K562 (cell line): ENCODE measurements at regions not wholly inside any gene's neighbourhood (a gene's known extent, or its start where the extent isn't known, plus 50 kb on each side); places are given as distances from the start of the nearest gene placed in this dataset.

Source experiments
- ATAC-seq: fragments of 200-7000 bp; cut with Tn5 transposase; 3 replicates; pipeline ENCODE4 v1.9.1; 2020; ENCODE audit warnings: moderate library complexity
- BruUV-seq: library from RNA; stranded (reverse); fragments of 400-500 nt; replicated peaks from 2 replicates; lab custom pipeline; 2021; lab: Mats Ljungman, UMichigan
- CTCF ChIA-PET: fragments of 300-600 bp; formaldehyde crosslinking; extraction: SDS; loops from one replicate; lab custom pipeline; 2021; ENCODE audit warnings: low intra/inter-chr PET ratio; lab: Yijun Ruan, JAX
- POLR2A ChIA-PET: fragments of 300-600, 350-650 bp; sonication (Branson Sonifier 250); formaldehyde crosslinking; extraction: SDS; loops from one replicate; lab custom pipeline; 2021; ENCODE audit warnings: antibody characterized with exemption, inconsistent platforms; lab: Yijun Ruan, JAX
- DNase-seq, 4 experiments: peaks; one replicate each; pipeline versions ENCODE4 v3.0.0 to v3.0.0-alpha.2; 2011 to 2018; ENCODE audit warnings: low spot score in 3 of 4, mixed read lengths in 3 of 4; ENCODE audit errors: extremely low read depth in 1 of 4
- FAIRE-seq: peaks from 2 replicates; lab custom pipeline; 2011; peaks lifted over from hg19 to GRCh38; lab: Jason Lieb, UNC
- H2AFZ ChIP-seq: 2 replicates; pipeline ENCODE4 v1.6.0; 2011; ENCODE audit warnings: low read depth, low read length, control low read depth, inconsistent platforms
- H3K27ac ChIP-seq: fragments of 200-600 bp; 3 replicates; pipeline ENCODE4 v1.8.0; 2011; ENCODE audit warnings: low read depth, mild to moderate bottlenecking, control low read depth, inconsistent platforms, low read length, moderate library complexity, mixed read lengths; ENCODE audit errors: extremely low read depth
- H3K27me3 ChIP-seq, 2 experiments: fragments of 300-600 bp in 1 of 2; 2 replicates in 1 of 2; 3 replicates in 1 of 2; pipeline versions ENCODE4 v1.6.0 to v1.8.0; 2011; ENCODE audit warnings: inconsistent platforms in 2 of 2, low read length in 2 of 2, mild to moderate bottlenecking in 1 of 2, mixed read lengths in 1 of 2, moderate library complexity in 1 of 2; ENCODE audit not compliant: control insufficient read depth in 2 of 2, insufficient read depth in 2 of 2
- H3K36me3 ChIP-seq: fragments of 300-600 bp; 3 replicates; pipeline ENCODE4 v1.8.0; 2011; ENCODE audit warnings: mild to moderate bottlenecking, low read length, inconsistent platforms; ENCODE audit not compliant: control insufficient read depth, insufficient read depth
- H3K4me1 ChIP-seq, 2 experiments: fragments of 200-600 bp in 1 of 2; replicated peaks in 1 of 2; 2 replicates in 1 of 2; 3 replicates in 1 of 2; pipeline versions ENCODE4 v1.5.1 to v1.8.0; 2011; ENCODE audit warnings: inconsistent platforms in 2 of 2, low read length in 2 of 2, mild to moderate bottlenecking in 1 of 2, mixed read lengths in 1 of 2, moderate library complexity in 1 of 2; ENCODE audit not compliant: control insufficient read depth in 2 of 2, insufficient read depth in 2 of 2
- H3K4me2 ChIP-seq: 2 replicates; pipeline ENCODE4 v1.6.1; 2011; ENCODE audit warnings: low read length, control low read depth, inconsistent platforms, mixed read lengths; ENCODE audit not compliant: insufficient read depth
- H3K4me3 ChIP-seq: fragments of 200-600 bp; sonication (generic), shearing (Covaris generic); 2 replicates; pipeline ENCODE4 v1.5.1; 2016; ENCODE audit warnings: control low read depth, inconsistent platforms
- H3K79me2 ChIP-seq: fragments of 200-600 bp; 3 replicates; pipeline ENCODE4 v1.8.0; 2011; ENCODE audit warnings: low read length, inconsistent platforms; ENCODE audit not compliant: control insufficient read depth, insufficient read depth
- H3K9ac ChIP-seq, 2 experiments: 2 replicates each; pipeline versions ENCODE4 v1.6.0 to v1.6.1; 2011; ENCODE audit warnings: low read depth in 2 of 2, low read length in 2 of 2, control low read depth in 1 of 2, inconsistent platforms in 1 of 2, mild to moderate bottlenecking in 1 of 2, mixed read lengths in 1 of 2; ENCODE audit not compliant: insufficient read depth in 1 of 2
- H3K9me1 ChIP-seq: one replicate; pipeline ENCODE4 v1.6.0; 2011; ENCODE audit warnings: inconsistent platforms, mild to moderate bottlenecking, low read length, moderate library complexity; ENCODE audit not compliant: control insufficient read depth, insufficient read depth
- H3K9me3 ChIP-seq: replicated peaks from 2 replicates; pipeline ENCODE4 v1.5.1; 2011; ENCODE audit warnings: low read depth, low read length, inconsistent platforms; ENCODE audit not compliant: control insufficient read depth, insufficient read depth
- H4K20me1 ChIP-seq: replicated peaks from 2 replicates; pipeline ENCODE4 v1.6.1; 2011; ENCODE audit warnings: low read length, inconsistent platforms, mixed read lengths; ENCODE audit not compliant: control insufficient read depth, insufficient read depth
- EP300 ChIP-seq: IDR thresholded peaks from 2 replicates; pipeline ENCODE4 v1.6.1; 2012; ENCODE audit warnings: low read length, improper control_type of control experiment
- HNRNPL ChIP-seq: fragments of 200-400 bp; formaldehyde crosslinking; IDR thresholded peaks from 2 replicates; pipeline ENCODE4 v1.6.1; 2017; ENCODE audit warnings: low read depth, mild to moderate bottlenecking, low read length
- KLF6 ChIP-seq: fragments of 250-450 bp; sonication (Bioruptor Pico); IDR thresholded peaks from 2 replicates; pipeline ENCODE4 v1.4.0; 2020; ENCODE audit warnings: mild to moderate bottlenecking, moderate library complexity, borderline replicate concordance
- MECOM ChIP-seq: fragments of 250-450 bp; sonication (Bioruptor Pico); IDR thresholded peaks from 2 replicates; pipeline ENCODE4 v1.8.0; 2022; ENCODE audit warnings: inconsistent platforms
- POLR3G ChIP-seq: IDR thresholded peaks from 2 replicates; pipeline ENCODE4 v1.6.1; 2011; ENCODE audit not compliant: insufficient read length, insufficient replicate concordance; ENCODE audit errors: extremely low read depth
- TAF9B ChIP-seq: fragments of 450-650 bp; IDR thresholded peaks from 2 replicates; pipeline ENCODE4 v1.6.1; 2018; ENCODE audit warnings: mild to moderate bottlenecking; ENCODE audit not compliant: partially characterized antibody
- ZBTB8A ChIP-seq: fragments of 450-650 bp; IDR thresholded peaks from 2 replicates; pipeline ENCODE4 v1.6.1; 2018; ENCODE audit warnings: mild to moderate bottlenecking, moderate library complexity; ENCODE audit not compliant: partially characterized antibody
- ZNF551 ChIP-seq: fragments of 250-450 bp; sonication (Bioruptor Pico); IDR thresholded peaks from 2 replicates; pipeline ENCODE4 v1.5.0; 2021; ENCODE audit warnings: mild to moderate bottlenecking, moderate library complexity
- WGBS: fragments of 100-300 bp; shearing (Covaris generic); methylation state at CpG from one replicate; pipeline ENCODE4 v1.1.6; 2016; ENCODE audit warnings: low coverage, mixed read lengths; ENCODE audit not compliant: insufficient coverage; ENCODE audit errors: missing lambda C conversion rate; 5-methylcytosine and 5-hydroxymethylcytosine counted together
- in situ Hi-C: fragments of 300-500 bp; cut with MboI; formaldehyde crosslinking; loops from 4 replicates; pipeline ENCODE4 v1.15.0; 2018; ENCODE audit warnings: inconsistent platforms, mixed read lengths
- intact Hi-C: fragments of 100-400 bp; cut with micrococcal nuclease; formaldehyde crosslinking; loops from 2 replicates; pipeline ENCODE4 v1.14.2; 2022
- TF ChIP-seq, protein P1 (sequence below): sonication (generic); formaldehyde crosslinking; IDR thresholded peaks from 2 replicates; pipeline ENCODE4 v1.8.0; 2022; ENCODE audit warnings: missing genetic modification reagents, mild to moderate bottlenecking, borderline replicate concordance
- TF ChIP-seq, protein P2 (sequence below), 2 experiments: fragments of 450-650 bp; conservative IDR thresholded peaks; 2 replicates each; pipeline ENCODE4 v1.6.1; 2017; ENCODE audit warnings: mild to moderate bottlenecking in 2 of 2, moderate library complexity in 2 of 2
- TF ChIP-seq, protein P3 (sequence below), 2 experiments: fragments of 150-350 bp in 1 of 2; IDR thresholded peaks; 2 replicates each; pipeline ENCODE4 v1.6.1; 2012 to 2016; ENCODE audit warnings: low read depth in 2 of 2, low read length in 2 of 2, mild to moderate bottlenecking in 1 of 2, moderate library complexity in 1 of 2

DNA sequence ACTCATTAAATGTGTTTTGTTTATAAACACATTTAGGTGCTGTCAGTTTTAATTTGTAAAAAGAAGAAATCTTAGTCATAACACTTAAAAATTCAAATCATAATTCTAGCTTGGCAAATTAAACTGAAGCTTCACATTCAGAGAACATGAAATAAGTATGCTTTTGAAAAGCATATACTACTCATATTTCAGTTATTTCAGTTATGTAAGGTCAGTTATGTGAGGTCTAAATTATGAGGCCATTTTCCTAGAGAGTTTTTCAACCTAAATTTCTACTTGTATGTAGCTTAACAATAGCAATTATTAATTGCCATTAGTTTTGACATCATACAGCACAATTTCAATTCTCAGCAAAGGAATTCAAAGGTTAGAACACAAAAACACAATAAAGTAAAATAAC is 465.0 kb downstream of the PLOD2 start (continued):
- TF ChIP-seq, protein P1, sequence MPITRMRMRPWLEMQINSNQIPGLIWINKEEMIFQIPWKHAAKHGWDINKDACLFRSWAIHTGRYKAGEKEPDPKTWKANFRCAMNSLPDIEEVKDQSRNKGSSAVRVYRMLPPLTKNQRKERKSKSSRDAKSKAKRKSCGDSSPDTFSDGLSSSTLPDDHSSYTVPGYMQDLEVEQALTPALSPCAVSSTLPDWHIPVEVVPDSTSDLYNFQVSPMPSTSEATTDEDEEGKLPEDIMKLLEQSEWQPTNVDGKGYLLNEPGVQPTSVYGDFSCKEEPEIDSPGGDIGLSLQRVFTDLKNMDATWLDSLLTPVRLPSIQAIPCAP (CRISPR knock-in tag): no peak
- TF ChIP-seq, protein P2, sequence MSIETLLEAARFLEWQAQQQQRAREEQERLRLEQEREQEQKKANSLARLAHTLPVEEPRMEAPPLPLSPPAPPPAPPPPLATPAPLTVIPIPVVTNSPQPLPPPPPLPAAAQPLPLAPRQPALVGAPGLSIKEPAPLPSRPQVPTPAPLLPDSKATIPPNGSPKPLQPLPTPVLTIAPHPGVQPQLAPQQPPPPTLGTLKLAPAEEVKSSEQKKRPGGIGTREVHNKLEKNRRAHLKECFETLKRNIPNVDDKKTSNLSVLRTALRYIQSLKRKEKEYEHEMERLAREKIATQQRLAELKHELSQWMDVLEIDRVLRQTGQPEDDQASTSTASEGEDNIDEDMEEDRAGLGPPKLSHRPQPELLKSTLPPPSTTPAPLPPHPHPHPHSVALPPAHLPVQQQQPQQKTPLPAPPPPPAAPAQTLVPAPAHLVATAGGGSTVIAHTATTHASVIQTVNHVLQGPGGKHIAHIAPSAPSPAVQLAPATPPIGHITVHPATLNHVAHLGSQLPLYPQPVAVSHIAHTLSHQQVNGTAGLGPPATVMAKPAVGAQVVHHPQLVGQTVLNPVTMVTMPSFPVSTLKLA (conservative IDR thresholded peaks at IDR 0.05): no peak
- TF ChIP-seq ZBTB8A: no peak

DNA sequence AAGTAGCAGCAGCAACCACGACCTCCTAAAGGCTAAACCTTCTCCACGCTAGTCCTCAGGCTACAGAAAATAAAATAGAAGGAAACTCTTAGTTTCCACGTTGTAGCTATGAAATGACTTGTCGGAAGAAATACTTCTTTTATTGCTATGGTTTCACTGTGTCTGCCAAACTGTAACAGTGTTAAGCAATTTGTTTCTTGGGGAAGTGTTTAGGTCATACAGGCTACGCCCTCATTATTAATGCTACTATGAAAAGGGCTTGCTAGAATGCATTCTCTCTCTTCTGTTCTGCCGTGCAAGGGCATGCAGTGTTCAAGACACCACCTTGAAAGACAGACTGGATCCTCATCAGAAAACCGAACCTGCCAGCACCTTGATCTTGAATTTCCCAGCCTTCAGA is 462.7 kb downstream of the PLOD2 start:
- Histone ChIP-seq H2AFZ (no peak overlapping the region), H3K27ac (no peak overlapping the region), H3K27me3 (no peaks in the 10 kb centered on the region), H3K9me3 (no peaks in the 10 kb centered on the region), H3K4me3 (no peak overlapping the region), H4K20me1 (no peaks in the 10 kb centered on the region), H3K4me1 (no peaks in the 10 kb centered on the region), H3K9me1 (no peaks in the 10 kb centered on the region), H3K36me3 (no peaks in the 10 kb centered on the region), H3K79me2 (no peaks in the 10 kb centered on the region), H3K4me2 (no peak overlapping the region), H3K9ac (no peak overlapping the region)
- intact Hi-C loops: no loop called here
- 1% methylated on average over 7 of the region's 7 CpGs for WGBS
- BruUV-seq: no TSS peak
- no peak for DNase-seq
- in situ Hi-C loops: no loop called here
- FAIRE-seq: no peak
- ChIA-PET CTCF (no interaction called here), POLR2A (no interaction called here)
- no peak for ATAC-seq
- TF ChIP-seq HNRNPL (no peak), EP300 (no peak), KLF6 (no peak), TAF9B (no peak), ZNF551 (CRISPR knock-in tag) (no peak), POLR3G (no peak), MECOM (no peak)
- TF ChIP-seq, protein P3, sequence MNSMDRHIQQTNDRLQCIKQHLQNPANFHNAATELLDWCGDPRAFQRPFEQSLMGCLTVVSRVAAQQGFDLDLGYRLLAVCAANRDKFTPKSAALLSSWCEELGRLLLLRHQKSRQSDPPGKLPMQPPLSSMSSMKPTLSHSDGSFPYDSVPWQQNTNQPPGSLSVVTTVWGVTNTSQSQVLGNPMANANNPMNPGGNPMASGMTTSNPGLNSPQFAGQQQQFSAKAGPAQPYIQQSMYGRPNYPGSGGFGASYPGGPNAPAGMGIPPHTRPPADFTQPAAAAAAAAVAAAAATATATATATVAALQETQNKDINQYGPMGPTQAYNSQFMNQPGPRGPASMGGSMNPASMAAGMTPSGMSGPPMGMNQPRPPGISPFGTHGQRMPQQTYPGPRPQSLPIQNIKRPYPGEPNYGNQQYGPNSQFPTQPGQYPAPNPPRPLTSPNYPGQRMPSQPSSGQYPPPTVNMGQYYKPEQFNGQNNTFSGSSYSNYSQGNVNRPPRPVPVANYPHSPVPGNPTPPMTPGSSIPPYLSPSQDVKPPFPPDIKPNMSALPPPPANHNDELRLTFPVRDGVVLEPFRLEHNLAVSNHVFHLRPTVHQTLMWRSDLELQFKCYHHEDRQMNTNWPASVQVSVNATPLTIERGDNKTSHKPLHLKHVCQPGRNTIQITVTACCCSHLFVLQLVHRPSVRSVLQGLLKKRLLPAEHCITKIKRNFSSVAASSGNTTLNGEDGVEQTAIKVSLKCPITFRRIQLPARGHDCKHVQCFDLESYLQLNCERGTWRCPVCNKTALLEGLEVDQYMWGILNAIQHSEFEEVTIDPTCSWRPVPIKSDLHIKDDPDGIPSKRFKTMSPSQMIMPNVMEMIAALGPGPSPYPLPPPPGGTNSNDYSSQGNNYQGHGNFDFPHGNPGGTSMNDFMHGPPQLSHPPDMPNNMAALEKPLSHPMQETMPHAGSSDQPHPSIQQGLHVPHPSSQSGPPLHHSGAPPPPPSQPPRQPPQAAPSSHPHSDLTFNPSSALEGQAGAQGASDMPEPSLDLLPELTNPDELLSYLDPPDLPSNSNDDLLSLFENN (IDR thresholded peaks at IDR 0.05; ENCODE audit: low read depth in 2 of 2, low read length in 2 of 2): no peak
